NT2/D1 (cell line): ENCODE measurements at regions not wholly inside any gene's neighbourhood (a gene's known extent, or its start where the extent isn't known, plus 50 kb on each side); places are given as distances from the start of the nearest gene placed in this dataset.

Source experiments
- DNase-seq: peaks from one replicate; pipeline ENCODE4 v3.0.0-alpha.2; 2011; ENCODE audit warnings: low read depth, low spot score
- H3K27me3 ChIP-seq: 2 replicates; pipeline ENCODE4 v1.6.0; 2011; ENCODE audit warnings: mild to moderate bottlenecking; ENCODE audit not compliant: insufficient read length, insufficient read depth
- H3K36me3 ChIP-seq: 2 replicates; pipeline ENCODE4 v1.6.1; 2011; ENCODE audit warnings: mild to moderate bottlenecking, low read length, mixed read lengths; ENCODE audit not compliant: insufficient read depth, insufficient read length
- H3K4me1 ChIP-seq: 2 replicates; pipeline ENCODE4 v1.5.1; 2011; ENCODE audit not compliant: insufficient read depth, insufficient read length
- H3K4me3 ChIP-seq: 2 replicates; pipeline ENCODE4 v1.5.1; 2011; ENCODE audit warnings: low read depth; ENCODE audit not compliant: insufficient read length
- H3K9ac ChIP-seq: 2 replicates; pipeline ENCODE4 v1.6.0; 2011; ENCODE audit warnings: low read depth; ENCODE audit not compliant: insufficient read length
- H3K9me3 ChIP-seq: 2 replicates; pipeline ENCODE4 v1.5.1; 2011; ENCODE audit warnings: mild to moderate bottlenecking, low read length; ENCODE audit not compliant: insufficient read depth
- SUZ12 ChIP-seq: IDR thresholded peaks from 2 replicates; pipeline ENCODE4 v1.6.1; 2011; ENCODE audit not compliant: insufficient read length, insufficient read depth; ENCODE audit errors: extremely low read depth
- YY1 ChIP-seq: IDR thresholded peaks from 2 replicates; pipeline ENCODE4 v1.6.1; 2011; ENCODE audit not compliant: insufficient read length, insufficient read depth
- ZNF274 ChIP-seq: IDR thresholded peaks from 2 replicates; pipeline ENCODE4 v1.6.1; 2011; ENCODE audit warnings: mild to moderate bottlenecking, low read depth, low read length

GRCh38 chr12:33663000-33663654 lies 223.5 kb upstream of the SYT10 start:
- Histone ChIP-seq H3K4me3 (no peak overlapping the region), H3K4me1 (no peaks in the 10 kb centered on the region), H3K9ac (no peak overlapping the region), H3K9me3 (no peaks in the 10 kb centered on the region), H3K27me3 (no peaks in the 10 kb centered on the region), H3K36me3 (no peaks in the 10 kb centered on the region)
- no peak for TF ChIP-seq ZNF274
- no peak for TF ChIP-seq YY1
- no peak for TF ChIP-seq SUZ12
- no peak for DNase-seq

- Histone ChIP-seq H3K9me3 (peaks cover 8% of the 10 kb centered on the region; the same call in 1 of the 2 replicates), H3K4me3 (no peak overlapping the region), H3K9ac (no peak overlapping the region), H3K4me1 (no peaks in the 10 kb centered on the region), H3K36me3 (no peaks in the 10 kb centered on the region), H3K27me3 (no peaks in the 10 kb centered on the region)
- no peak for DNase-seq
- TF ChIP-seq ZNF274, result no peak
- no peak for TF ChIP-seq YY1
- no peak for TF ChIP-seq SUZ12
These were observed 229.7 kb upstream of the SYT10 start for GRCh38 chr12:33669349-33669748.

GRCh38 chr12:33670284-33670683 lies 230.7 kb upstream of the SYT10 start:
- Histone ChIP-seq H3K36me3 (no peaks in the 10 kb centered on the region), H3K27me3 (no peaks in the 10 kb centered on the region), H3K4me3 (no peak overlapping the region), H3K9me3 (peaks cover 8% of the 10 kb centered on the region; the same call in 1 of the 2 replicates), H3K4me1 (no peaks in the 10 kb centered on the region), H3K9ac (no peak overlapping the region)
- DNase-seq, result peak; percentile 68
- TF ChIP-seq YY1, result no peak
- TF ChIP-seq SUZ12, result no peak
- no peak for TF ChIP-seq ZNF274

- TF ChIP-seq ZNF274, result no peak
- TF ChIP-seq YY1, result no peak
- TF ChIP-seq SUZ12, result no peak
- H3K4me3 ChIP-seq, result no peak overlapping the region
- no peak overlapping the region for H3K9ac ChIP-seq
- H3K9me3 ChIP-seq, result peaks cover 8% of the 10 kb centered on the region; the same call in 1 of the 2 replicates
- H3K4me1 ChIP-seq, result no peaks in the 10 kb centered on the region
- H3K27me3 ChIP-seq, result no peaks in the 10 kb centered on the region
- DNase-seq, result peak; percentile 58
- H3K36me3 ChIP-seq, result no peaks in the 10 kb centered on the region
These were observed 232.1 kb upstream of the SYT10 start for GRCh38 chr12:33671676-33672075.

GRCh38 chr12:33672836-33673577 lies 233.4 kb upstream of the SYT10 start:
- H3K4me1 ChIP-seq, result no peaks in the 10 kb centered on the region
- TF ChIP-seq SUZ12, result no peak
- TF ChIP-seq YY1, result no peak
- TF ChIP-seq ZNF274, result no peak

GRCh38 chr12:33676866-33677265 lies 237.2 kb upstream of the SYT10 start:
- no peaks in the 10 kb centered on the region for H3K27me3 ChIP-seq
- H3K9ac ChIP-seq, result no peak overlapping the region
- no peaks in the 10 kb centered on the region for H3K4me1 ChIP-seq
- H3K36me3 ChIP-seq, result no peaks in the 10 kb centered on the region
- DNase-seq, result no peak
- 0 out of 2 replicates have a peak, but pooled peaks cover 3% of the 10 kb centered on the region for H3K9me3 ChIP-seq
- no peak overlapping the region for H3K4me3 ChIP-seq
- TF ChIP-seq ZNF274, result no peak
- no peak for TF ChIP-seq SUZ12
- TF ChIP-seq YY1, result no peak

More at GRCh38 chr12:33672836-33673577, 233.4 kb upstream of the SYT10 start:
- H3K27me3 ChIP-seq, result no peaks in the 10 kb centered on the region
- no peaks in the 10 kb centered on the region for H3K36me3 ChIP-seq
- H3K9me3 ChIP-seq, result peaks cover 8% of the 10 kb centered on the region; the same call in 1 of the 2 replicates
- DNase-seq, result no peak
- H3K9ac ChIP-seq, result no peak overlapping the region
- H3K4me3 ChIP-seq, result no peak overlapping the region

GRCh38 chr12:33678221-33678964 lies 238.8 kb upstream of the SYT10 start:
- no peak overlapping the region for H3K4me3 ChIP-seq
- H3K9me3 ChIP-seq, result no peaks in the 10 kb centered on the region
- H3K4me1 ChIP-seq, result no peaks in the 10 kb centered on the region
- H3K36me3 ChIP-seq, result no peaks in the 10 kb centered on the region
- no peaks in the 10 kb centered on the region for H3K27me3 ChIP-seq
- no peak overlapping the region for H3K9ac ChIP-seq
- DNase-seq, result no peak
- TF ChIP-seq ZNF274, result no peak
- TF ChIP-seq SUZ12, result no peak
- no peak for TF ChIP-seq YY1
